Endothelial cell of umbilical vein (primary cell): ENCODE measurements at regions not wholly inside any gene's neighbourhood (a gene's known extent, or its start where the extent isn't known, plus 50 kb on each side); places are given as distances from the start of the nearest gene placed in this dataset.

Experiments
- BruUV-seq: library from RNA; stranded (reverse); fragments of 400-500 nt; replicated peaks from 2 replicates; lab custom pipeline; 2021; lab: Mats Ljungman, UMichigan
- CTCF ChIA-PET: fragments of 300-600, 350-600 bp; sonication (Branson Sonifier 250); formaldehyde crosslinking; loops from one replicate; lab custom pipeline; 2021; ENCODE audit warnings: antibody characterized with exemption, inconsistent platforms; lab: Charles Lee
- POLR2A ChIA-PET: fragments of 300-600, 350-600 bp; sonication (Branson Sonifier 250); formaldehyde crosslinking; loops from one replicate; lab custom pipeline; 2021; ENCODE audit warnings: antibody characterized with exemption, inconsistent platforms; lab: Charles Lee
- DNase-seq: peaks from one replicate; pipeline ENCODE4 v3.0.0-alpha.2; 2011; ENCODE audit warnings: low read depth, low spot score
- FAIRE-seq: peaks from 2 replicates; lab custom pipeline; 2011; peaks lifted over from hg19 to GRCh38; lab: Jason Lieb, UNC
- H2AFZ ChIP-seq: 2 replicates; pipeline ENCODE4 v1.6.0; 2012; ENCODE audit warnings: low read depth, low read length, control low read depth, inconsistent platforms
- H3K27ac ChIP-seq: 2 replicates; pipeline ENCODE4 v1.5.1; 2011; ENCODE audit warnings: low read depth, mild to moderate bottlenecking, control low read depth, low read length, moderate library complexity; ENCODE audit not compliant: insufficient read depth
- H3K27me3 ChIP-seq, 2 experiments: 2 replicates each; pipeline versions ENCODE4 v1.6.0 to v1.6.1; 2011; ENCODE audit warnings: low read length in 2 of 2, mixed read lengths in 1 of 2; ENCODE audit not compliant: control insufficient read depth in 2 of 2, insufficient read depth in 2 of 2
- H3K36me3 ChIP-seq, 2 experiments: 2 replicates in 1 of 2; 3 replicates in 1 of 2; pipeline ENCODE4 v1.5.1; 2011; ENCODE audit warnings: low read length in 2 of 2, mild to moderate bottlenecking in 1 of 2, moderate library complexity in 1 of 2; ENCODE audit not compliant: control insufficient read depth in 2 of 2, insufficient read depth in 2 of 2; ENCODE audit errors: extremely low read depth in 1 of 2
- H3K4me1 ChIP-seq: 3 replicates; pipeline ENCODE4 v1.5.1; 2011; ENCODE audit warnings: mild to moderate bottlenecking, low read length; ENCODE audit not compliant: control insufficient read depth, insufficient read depth; ENCODE audit errors: extremely low read depth
- H3K4me2 ChIP-seq: 2 replicates; pipeline ENCODE4 v1.6.1; 2011; ENCODE audit warnings: low read length, control low read depth, mixed read lengths; ENCODE audit not compliant: insufficient read depth
- H3K4me3 ChIP-seq, 3 experiments: fragments of 200-600 bp in 1 of 3; sonication (generic), shearing (Covaris generic) in 1 of 3; replicated peaks in 1 of 3; 2 replicates each; pipeline ENCODE4 v1.5.1; 2011 to 2016; ENCODE audit warnings: control low read depth in 3 of 3, low read length in 3 of 3, mild to moderate bottlenecking in 2 of 3, inconsistent platforms in 1 of 3, low read depth in 1 of 3, moderate library complexity in 1 of 3; ENCODE audit not compliant: insufficient read depth in 1 of 3
- H3K79me2 ChIP-seq: 2 replicates; pipeline ENCODE4 v1.6.0; 2012; ENCODE audit warnings: low read length, inconsistent platforms; ENCODE audit not compliant: control insufficient read depth, insufficient read depth
- H3K9ac ChIP-seq: replicated peaks from 2 replicates; pipeline ENCODE3; 2011; ENCODE audit warnings: low read length, control low read depth; ENCODE audit not compliant: insufficient read depth; ENCODE audit errors: extremely low read depth
- H3K9me1 ChIP-seq: replicated peaks from 3 replicates; pipeline ENCODE4 v1.6.0; 2011; ENCODE audit warnings: mild to moderate bottlenecking, low read length; ENCODE audit not compliant: control insufficient read depth, insufficient read depth; ENCODE audit errors: extremely low read depth
- H3K9me3 ChIP-seq: replicated peaks from 2 replicates; pipeline ENCODE4 v1.5.1; 2012; ENCODE audit warnings: low read length, inconsistent platforms; ENCODE audit not compliant: control insufficient read depth, insufficient read depth
- H4K20me1 ChIP-seq: replicated peaks from 2 replicates; pipeline ENCODE3; 2011; ENCODE audit warnings: mild to moderate bottlenecking, low read length; ENCODE audit not compliant: control insufficient read depth, insufficient read depth; ENCODE audit errors: extremely low read depth
- CTCF ChIP-seq, 2 donors: IDR thresholded peaks; 1 replicate in 1 of 2; 2 replicates in 1 of 2; pipeline ENCODE4 v1.5.1; 2011; ENCODE audit warnings: low read length in 2 of 2, mild to moderate bottlenecking in 2 of 2, moderate library complexity in 2 of 2, control low read depth in 1 of 2, inconsistent platforms in 1 of 2, low read depth in 1 of 2; ENCODE audit not compliant: insufficient read depth in 1 of 2; ENCODE audit errors: extremely low read depth in 1 of 2
- EZH2 ChIP-seq: IDR thresholded peaks from 2 replicates; pipeline ENCODE4 v1.6.1; 2012; ENCODE audit warnings: borderline replicate concordance, low read depth, mild to moderate bottlenecking, moderate library complexity, low read length, inconsistent platforms; ENCODE audit not compliant: severe bottlenecking
- FOS ChIP-seq: IDR thresholded peaks from 2 replicates; pipeline ENCODE4 v1.6.1; 2011; ENCODE audit warnings: mild to moderate bottlenecking, low read length, moderate library complexity, borderline replicate concordance; ENCODE audit not compliant: insufficient read depth
- GATA2 ChIP-seq: IDR thresholded peaks from 2 replicates; pipeline ENCODE4 v1.7.0; 2011; ENCODE audit warnings: low read depth, mild to moderate bottlenecking, moderate library complexity, mixed read lengths, low read length; ENCODE audit not compliant: insufficient read length, insufficient read depth
- JUN ChIP-seq: IDR thresholded peaks from 2 replicates; pipeline ENCODE4 v1.6.1; 2011; ENCODE audit warnings: borderline replicate concordance, low read depth; ENCODE audit not compliant: insufficient read length, insufficient read depth
- MAX ChIP-seq: IDR thresholded peaks from 2 replicates; pipeline ENCODE4 v1.6.1; 2011; ENCODE audit not compliant: insufficient read depth, insufficient read length
- MYC ChIP-seq: IDR thresholded peaks from one replicate; pipeline ENCODE4 v1.6.1; 2011; ENCODE audit warnings: mild to moderate bottlenecking, low read depth, low read length
- POLR2A ChIP-seq: IDR thresholded peaks from 2 replicates; pipeline ENCODE4 v1.6.1; 2012; ENCODE audit warnings: low read depth, mild to moderate bottlenecking, control low read depth, low read length
- POLR2AphosphoS5 ChIP-seq: IDR thresholded peaks from 2 replicates; pipeline ENCODE4 v1.6.1; 2012; ENCODE audit warnings: low read depth, mild to moderate bottlenecking, control low read depth, low read length, moderate library complexity; ENCODE audit not compliant: insufficient read depth
- dilution Hi-C: fragments of 300-500 bp; cut with MboI; formaldehyde crosslinking; loops from one replicate; pipeline ENCODE4 v1.15.0; 2019; ENCODE audit warnings: low sequenced_read_pairs; ENCODE audit not compliant: extremely low pct_ligation_motif_present
- intact Hi-C: fragments of 100-400 bp; cut with micrococcal nuclease; formaldehyde crosslinking; loops from one replicate; pipeline ENCODE4 v1.10.0; 2022

- ChIA-PET CTCF (interaction anchor here (0.7 to 2.6 kb wide), 6 partner anchors 8 to 118 kb away, joined by 3 to 8 read pairs (median 4); no protein-coding TSS in a partner anchor), POLR2A (no interaction called here)
- DNase-seq (no peak), FAIRE-seq (no peak)
- no peaks in the 10 kb centered on the region for H3K79me2 ChIP-seq
- intact Hi-C loops (no loop called here), dilution Hi-C loops (no loop called here)
- no peak overlapping the region for H3K4me3 ChIP-seq
- no peaks in the 10 kb centered on the region for H3K27me3 ChIP-seq
- peaks cover 8% of the 10 kb centered on the region for H3K4me1 ChIP-seq
- H3K27ac ChIP-seq = no peak overlapping the region
- H3K36me3 ChIP-seq = no peaks in the 10 kb centered on the region
- no peak overlapping the region for H3K9ac ChIP-seq
- BruUV-seq = no TSS peak
- no peaks in the 10 kb centered on the region for H3K9me3 ChIP-seq
- TF ChIP-seq GATA2 (no peak), POLR2A (no peak), CTCF (IDR thresholded peaks at IDR 0.05; ENCODE audit: extremely low read depth in 1 of 2, insufficient read depth in 1 of 2, low read depth in 1 of 2, low read length in 2 of 2) (no peak), MYC (no peak), POLR2AphosphoS5 (no peak), JUN (no peak), MAX (no peak), FOS (no peak), EZH2 (no peak)
- H3K4me2 ChIP-seq = no peak overlapping the region
- H3K9me1 ChIP-seq = no peaks in the 10 kb centered on the region
- H4K20me1 ChIP-seq = no peaks in the 10 kb centered on the region
- H2AFZ ChIP-seq = peak overlapping the region; percentile 49
Measured at GRCh38 chr11:22928207-22928917, 68.1 kb upstream of the CCDC179 start.
